DND-41 (cell line): ENCODE measurements at regions not wholly inside any gene's neighbourhood (a gene's known extent, or its start where the extent isn't known, plus 50 kb on each side); places are given as distances from the start of the nearest gene placed in this dataset.

ENCODE experiments used
- EZH2 ChIP-seq: IDR thresholded peaks from 3 replicates; pipeline ENCODE4 v1.6.1; 2012; ENCODE audit warnings: borderline replicate concordance, low read depth, mild to moderate bottlenecking, moderate library complexity, low read length, inconsistent platforms; ENCODE audit not compliant: severe bottlenecking
- TF ChIP-seq, protein P1 (sequence below): IDR thresholded peaks from 2 replicates; pipeline ENCODE4 v1.5.1; 2012; ENCODE audit warnings: borderline replicate concordance, low read length, moderate library complexity, mild to moderate bottlenecking; ENCODE audit not compliant: poor library complexity, severe bottlenecking; ENCODE audit errors: extremely low read depth

DNA sequence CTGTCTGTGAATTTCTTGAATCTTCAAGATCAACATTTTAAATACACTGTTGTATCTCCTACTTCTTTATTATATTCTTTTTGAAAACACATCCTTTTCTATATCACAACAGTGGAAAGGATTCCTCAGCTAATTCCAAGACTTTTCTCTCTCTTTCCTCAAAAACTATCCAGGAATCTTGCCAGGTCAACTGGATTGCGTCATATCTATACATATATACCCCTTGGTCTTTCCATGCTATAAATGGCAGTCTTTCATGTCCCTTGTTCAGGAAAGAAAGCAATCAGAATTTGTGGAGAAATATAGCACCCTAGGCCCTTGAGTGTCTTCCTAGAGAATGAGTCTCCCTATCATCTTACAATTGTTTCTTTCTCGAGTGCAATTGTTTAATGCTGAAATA, 149.0 kb downstream of the KCNA5 start:
- TF ChIP-seq, protein P1, sequence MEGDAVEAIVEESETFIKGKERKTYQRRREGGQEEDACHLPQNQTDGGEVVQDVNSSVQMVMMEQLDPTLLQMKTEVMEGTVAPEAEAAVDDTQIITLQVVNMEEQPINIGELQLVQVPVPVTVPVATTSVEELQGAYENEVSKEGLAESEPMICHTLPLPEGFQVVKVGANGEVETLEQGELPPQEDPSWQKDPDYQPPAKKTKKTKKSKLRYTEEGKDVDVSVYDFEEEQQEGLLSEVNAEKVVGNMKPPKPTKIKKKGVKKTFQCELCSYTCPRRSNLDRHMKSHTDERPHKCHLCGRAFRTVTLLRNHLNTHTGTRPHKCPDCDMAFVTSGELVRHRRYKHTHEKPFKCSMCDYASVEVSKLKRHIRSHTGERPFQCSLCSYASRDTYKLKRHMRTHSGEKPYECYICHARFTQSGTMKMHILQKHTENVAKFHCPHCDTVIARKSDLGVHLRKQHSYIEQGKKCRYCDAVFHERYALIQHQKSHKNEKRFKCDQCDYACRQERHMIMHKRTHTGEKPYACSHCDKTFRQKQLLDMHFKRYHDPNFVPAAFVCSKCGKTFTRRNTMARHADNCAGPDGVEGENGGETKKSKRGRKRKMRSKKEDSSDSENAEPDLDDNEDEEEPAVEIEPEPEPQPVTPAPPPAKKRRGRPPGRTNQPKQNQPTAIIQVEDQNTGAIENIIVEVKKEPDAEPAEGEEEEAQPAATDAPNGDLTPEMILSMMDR, result no peak
- no peak for TF ChIP-seq EZH2
